SK-N-SH treated with all-trans-retinoic acid at 6 μM for 48 hours (cell line): ENCODE measurements at regions not wholly inside any gene's neighbourhood (a gene's known extent, or its start where the extent isn't known, plus 50 kb on each side); places are given as distances from the start of the nearest gene placed in this dataset.
"Not testable (repeated sequence)": the region's sequence is repeated elsewhere in the genome, so short reads cannot be mapped to it uniquely, and the experiment has no call there.

Experiments used
- ATAC-seq: fragments of 200-7000 bp; cut with Tn5 transposase; 3 replicates; pipeline ENCODE4 v1.9.1; 2020; ENCODE audit warnings: mild to moderate bottlenecking, moderate library complexity
- ARNTL ChIP-seq: fragments of 450-650 bp; formaldehyde crosslinking; IDR thresholded peaks from 2 replicates; pipeline ENCODE4 v1.5.0; 2020; ENCODE audit warnings: low read depth, mild to moderate bottlenecking, moderate library complexity, borderline replicate concordance
- BACH2 ChIP-seq: fragments of 250-450 bp; sonication (Bioruptor Pico); IDR thresholded peaks from 2 replicates; pipeline ENCODE4 v1.9.0; 2021; ENCODE audit warnings: mild to moderate bottlenecking, borderline replicate concordance
- CSDC2 ChIP-seq: fragments of 250-450 bp; sonication (Bioruptor Pico); IDR thresholded peaks from 2 replicates; pipeline ENCODE4 v1.5.0; 2020; ENCODE audit warnings: mild to moderate bottlenecking, moderate library complexity
- ESRRG ChIP-seq: fragments of 250-450 bp; sonication (Bioruptor Pico); IDR thresholded peaks from 2 replicates; pipeline ENCODE4 v1.6.1; 2021; ENCODE audit warnings: mild to moderate bottlenecking
- GLIS3 ChIP-seq: fragments of 250-450 bp; sonication (Bioruptor Pico); IDR thresholded peaks from 2 replicates; pipeline ENCODE4 v1.5.0; 2020; ENCODE audit warnings: mild to moderate bottlenecking, moderate library complexity
- ISL1 ChIP-seq: fragments of 250-450 bp; sonication (Bioruptor Pico); IDR thresholded peaks from 2 replicates; pipeline ENCODE4 v2.1.2; 2022; ENCODE audit warnings: mild to moderate bottlenecking, moderate library complexity
- PATZ1 ChIP-seq: fragments of 250-450 bp; sonication (Bioruptor Pico); IDR thresholded peaks from 2 replicates; pipeline ENCODE4 v1.8.0; 2020; ENCODE audit warnings: mild to moderate bottlenecking, moderate library complexity, borderline replicate concordance
- POU6F1 ChIP-seq: fragments of 250-450 bp; sonication (Bioruptor Pico); IDR thresholded peaks from 2 replicates; pipeline ENCODE4 v1.8.0; 2021; ENCODE audit warnings: low read depth, mild to moderate bottlenecking, moderate library complexity, borderline replicate concordance
- PPARA ChIP-seq: fragments of 250-450 bp; sonication (Bioruptor Pico); IDR thresholded peaks from 2 replicates; pipeline ENCODE4 v1.5.0; 2020; ENCODE audit warnings: mild to moderate bottlenecking, borderline replicate concordance
- RARB ChIP-seq: fragments of 250-450 bp; sonication (Bioruptor Pico); IDR thresholded peaks from 2 replicates; pipeline ENCODE4 v1.8.0; 2021; ENCODE audit warnings: mild to moderate bottlenecking, moderate library complexity
- TOX ChIP-seq: fragments of 250-450 bp; sonication (Bioruptor Pico); IDR thresholded peaks from 2 replicates; pipeline ENCODE4 v1.8.0; 2021; ENCODE audit warnings: mild to moderate bottlenecking, moderate library complexity, borderline replicate concordance
- TSHZ2 ChIP-seq: fragments of 250-450 bp; sonication (Bioruptor Pico); IDR thresholded peaks from 2 replicates; pipeline ENCODE4 v1.5.0; 2020; ENCODE audit warnings: mild to moderate bottlenecking, moderate library complexity
- ZFP3 ChIP-seq: fragments of 250-450 bp; sonication (Bioruptor Pico); IDR thresholded peaks from 2 replicates; pipeline ENCODE4 v1.5.0; 2020; ENCODE audit warnings: mild to moderate bottlenecking, moderate library complexity
- ZFP30 ChIP-seq: fragments of 450-650 bp; formaldehyde crosslinking; IDR thresholded peaks from 2 replicates; pipeline ENCODE4 v1.5.0; 2022; ENCODE audit warnings: mild to moderate bottlenecking, moderate library complexity
- ZNF565 ChIP-seq: fragments of 450-650 bp; formaldehyde crosslinking; conservative IDR thresholded peaks from 2 replicates; pipeline ENCODE4 v1.5.0; 2020; ENCODE audit warnings: low read depth, mild to moderate bottlenecking, moderate library complexity
- ZNF70 ChIP-seq: fragments of 450-650 bp; formaldehyde crosslinking; IDR thresholded peaks from 2 replicates; pipeline ENCODE4 v1.5.0; 2020; ENCODE audit warnings: mild to moderate bottlenecking, moderate library complexity
- ZNF8 ChIP-seq: fragments of 450-650 bp; formaldehyde crosslinking; IDR thresholded peaks from 2 replicates; pipeline ENCODE4 v1.5.0; 2020; ENCODE audit warnings: mild to moderate bottlenecking, moderate library complexity
- TF ChIP-seq, protein P1 (sequence below): fragments of 250-450 bp; sonication (Bioruptor Pico); IDR thresholded peaks from 2 replicates; pipeline ENCODE4 v1.5.1; 2020; ENCODE audit warnings: low read depth, mild to moderate bottlenecking, moderate library complexity

DNA sequence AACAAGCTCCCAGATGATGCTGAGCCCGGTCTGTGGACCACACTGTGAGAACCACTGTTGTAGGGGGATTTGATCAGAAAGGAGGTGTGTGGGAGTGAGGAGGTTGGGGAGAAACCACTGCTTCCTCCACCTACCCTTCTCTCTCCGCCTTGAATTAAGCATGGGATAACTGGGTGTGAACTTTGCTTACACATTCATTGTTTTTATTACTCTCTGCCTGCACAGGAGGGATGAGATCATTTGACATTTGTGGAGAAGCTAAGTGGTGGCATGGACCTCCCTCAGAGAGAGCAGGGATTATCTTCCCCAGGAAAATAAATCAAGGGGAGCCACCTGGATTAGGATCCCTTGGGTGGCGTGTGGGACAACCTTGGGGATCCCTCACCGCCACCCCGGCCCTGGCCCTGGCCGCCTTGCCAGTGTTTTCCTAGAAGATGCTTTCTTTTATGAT is 212.1 kb upstream of the ATP6AP2 start:
- no peak for ATAC-seq
- TF ChIP-seq CSDC2 (no peak), TOX (CRISPR knock-in tag) (no peak), ARNTL (CRISPR knock-in tag) (no peak), ZNF565 (CRISPR knock-in tag) (no peak), ZNF70 (CRISPR knock-in tag) (no peak), TSHZ2 (CRISPR knock-in tag) (no peak), GLIS3 (CRISPR knock-in tag) (no peak), ZNF8 (CRISPR knock-in tag) (no peak), ZFP3 (CRISPR knock-in tag) (no peak), POU6F1 (CRISPR knock-in tag) (no peak), PATZ1 (CRISPR knock-in tag) (no peak), ZFP30 (no peak), ISL1 (CRISPR knock-in tag) (no peak)
- TF ChIP-seq, all 23 proteins: peak for 0

DNA sequence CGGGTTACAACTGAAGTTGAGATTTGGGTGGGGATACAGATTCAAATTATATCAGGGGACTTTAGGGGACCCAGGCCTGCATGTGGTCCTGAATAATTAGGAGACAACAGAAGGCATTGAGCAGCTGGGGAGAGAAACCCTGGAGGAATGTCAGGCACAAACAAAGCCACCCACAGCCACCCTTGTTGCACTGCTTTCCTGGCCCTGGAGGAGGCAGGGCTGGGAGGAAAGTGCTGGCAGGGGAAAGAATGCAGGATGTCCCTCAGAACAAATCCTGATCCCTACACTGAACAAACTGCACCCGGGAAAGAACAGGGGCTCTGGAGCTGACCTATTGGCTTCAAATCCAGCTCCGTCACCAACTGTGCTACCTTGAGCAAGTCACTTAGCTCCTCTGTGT is 214.1 kb upstream of the ATP6AP2 start:
- TF ChIP-seq GLIS3 (CRISPR knock-in tag) (no peak), ZNF8 (CRISPR knock-in tag) (no peak), RARB (CRISPR knock-in tag) (no peak), ZNF70 (CRISPR knock-in tag) (no peak), ZFP3 (CRISPR knock-in tag) (no peak), ZFP30 (no peak), TOX (CRISPR knock-in tag) (no peak), ESRRG (CRISPR knock-in tag) (no peak), TSHZ2 (CRISPR knock-in tag) (no peak), BACH2 (CRISPR knock-in tag) (no peak), ZNF565 (CRISPR knock-in tag) (no peak), ARNTL (CRISPR knock-in tag) (no peak), PPARA (CRISPR knock-in tag) (no peak)
- TF ChIP-seq, protein P1, sequence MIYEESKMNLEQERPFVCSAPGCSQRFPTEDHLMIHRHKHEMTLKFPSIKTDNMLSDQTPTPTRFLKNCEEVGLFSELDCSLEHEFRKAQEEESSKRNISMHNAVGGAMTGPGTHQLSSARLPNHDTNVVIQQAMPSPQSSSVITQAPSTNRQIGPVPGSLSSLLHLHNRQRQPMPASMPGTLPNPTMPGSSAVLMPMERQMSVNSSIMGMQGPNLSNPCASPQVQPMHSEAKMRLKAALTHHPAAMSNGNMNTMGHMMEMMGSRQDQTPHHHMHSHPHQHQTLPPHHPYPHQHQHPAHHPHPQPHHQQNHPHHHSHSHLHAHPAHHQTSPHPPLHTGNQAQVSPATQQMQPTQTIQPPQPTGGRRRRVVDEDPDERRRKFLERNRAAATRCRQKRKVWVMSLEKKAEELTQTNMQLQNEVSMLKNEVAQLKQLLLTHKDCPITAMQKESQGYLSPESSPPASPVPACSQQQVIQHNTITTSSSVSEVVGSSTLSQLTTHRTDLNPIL, result no peak
- TF ChIP-seq, all 23 proteins: peak for 0
- ATAC-seq, result no peak

DNA sequence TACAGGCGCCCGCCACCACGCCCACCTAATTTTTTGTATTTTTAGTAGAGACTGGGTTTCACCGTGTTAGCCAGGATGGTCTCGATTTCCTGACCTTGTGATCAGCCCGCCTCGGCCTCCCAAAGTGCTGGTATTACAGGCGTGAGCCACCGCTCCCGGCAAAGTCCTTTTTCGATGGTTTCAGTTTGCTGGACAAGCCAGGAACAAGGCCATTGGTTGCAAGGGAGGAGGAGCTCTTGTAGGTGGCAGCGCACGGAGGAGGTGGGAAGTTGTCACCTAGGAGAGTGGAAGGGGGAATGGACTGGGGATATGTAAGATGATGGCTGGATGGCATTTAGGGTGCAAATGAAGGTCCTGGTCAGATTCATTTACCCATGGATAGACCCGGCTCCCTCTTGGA is 218.5 kb upstream of the ATP6AP2 start:
- not testable (repeated sequence) for ATAC-seq
